ENCODE measurements at regions not wholly inside any gene's neighbourhood (a gene's known extent, or its start where the extent isn't known, plus 50 kb on each side); places are given as distances from the start of the nearest gene placed in this dataset.

DNA sequence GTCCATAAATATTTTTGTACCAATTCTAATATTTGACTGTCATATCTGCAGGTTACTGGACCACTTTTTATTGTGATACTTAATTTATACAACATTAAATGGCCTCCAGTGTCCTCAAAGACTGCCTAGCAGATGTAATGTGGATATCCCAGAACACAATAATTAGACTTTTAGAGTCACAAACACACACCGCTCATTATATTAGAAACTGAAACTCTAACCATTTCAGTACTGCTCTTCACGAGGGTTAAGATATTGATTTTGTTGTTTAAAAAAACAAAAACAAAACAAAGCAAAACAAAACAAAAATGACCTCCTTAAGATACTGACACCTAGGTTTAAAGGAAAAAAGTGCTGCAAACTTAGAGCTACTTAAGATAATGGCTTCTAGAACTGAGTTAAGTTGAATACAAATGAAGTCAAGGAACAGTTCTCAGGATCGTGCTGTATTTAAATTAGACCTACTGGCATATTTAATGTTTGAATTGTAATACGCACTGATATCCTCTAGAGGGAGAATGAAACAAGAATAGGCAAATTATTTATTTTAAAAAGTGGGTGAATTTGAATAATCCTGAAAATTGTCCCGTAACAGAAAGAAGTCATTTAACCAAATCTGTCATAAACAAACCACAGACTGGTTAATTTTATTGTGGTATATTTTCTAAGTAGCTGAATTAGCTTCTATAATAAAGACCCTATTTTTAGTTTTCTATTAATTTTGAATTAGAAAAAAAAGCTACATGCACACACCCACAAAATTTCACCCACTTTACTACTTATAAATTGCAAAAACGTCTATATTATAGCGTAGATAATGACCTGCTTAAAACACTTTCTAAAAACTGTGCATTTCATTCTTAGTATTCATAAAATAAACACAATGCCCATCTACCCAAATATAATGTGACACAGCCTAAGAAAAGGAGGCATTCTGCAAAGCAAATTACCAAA lies 395.2 kb upstream of the DCN start:
- DNase-seq (ENCODE audit: low read depth) = no peak

DNA sequence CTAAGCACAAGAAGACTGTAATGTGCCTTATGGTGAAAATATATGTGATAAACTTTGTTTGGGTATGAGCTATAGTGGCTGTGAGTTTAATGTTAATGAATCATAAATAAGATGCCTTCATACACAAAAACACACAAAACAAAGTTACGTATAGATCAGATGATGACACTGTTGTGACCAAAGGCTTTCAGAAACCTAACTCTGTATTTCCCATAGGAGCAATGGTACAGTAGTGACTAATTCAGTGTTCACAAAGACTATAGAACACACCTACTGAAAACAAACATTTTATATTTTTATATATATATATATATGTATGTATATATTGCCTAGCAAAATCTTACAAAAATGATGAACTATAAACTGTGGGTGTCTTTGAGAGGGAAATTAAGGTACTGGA lies 393.8 kb upstream of the DCN start:
- DNase-seq (ENCODE audit: low read depth) = no peak

DNA sequence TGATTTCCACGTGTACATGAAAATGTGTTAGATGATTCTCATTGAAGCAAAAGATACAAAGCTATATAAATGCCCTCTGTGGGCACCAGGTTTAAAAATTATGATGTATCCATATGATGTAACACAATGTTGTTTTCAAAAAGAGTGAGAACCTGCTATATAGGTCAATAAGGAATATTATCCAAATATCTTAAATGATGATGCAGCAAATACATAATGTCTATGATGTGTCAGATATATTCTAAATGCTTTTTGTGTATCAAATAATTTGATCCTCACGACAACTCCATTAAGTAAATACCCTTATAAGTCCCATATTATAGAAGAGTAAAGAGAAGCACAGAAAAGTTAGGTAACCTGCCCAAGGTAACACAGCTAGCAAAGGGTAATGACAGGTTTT lies 393.0 kb upstream of the DCN start:
- DNase-seq (ENCODE audit: low read depth) = no peak

DNA sequence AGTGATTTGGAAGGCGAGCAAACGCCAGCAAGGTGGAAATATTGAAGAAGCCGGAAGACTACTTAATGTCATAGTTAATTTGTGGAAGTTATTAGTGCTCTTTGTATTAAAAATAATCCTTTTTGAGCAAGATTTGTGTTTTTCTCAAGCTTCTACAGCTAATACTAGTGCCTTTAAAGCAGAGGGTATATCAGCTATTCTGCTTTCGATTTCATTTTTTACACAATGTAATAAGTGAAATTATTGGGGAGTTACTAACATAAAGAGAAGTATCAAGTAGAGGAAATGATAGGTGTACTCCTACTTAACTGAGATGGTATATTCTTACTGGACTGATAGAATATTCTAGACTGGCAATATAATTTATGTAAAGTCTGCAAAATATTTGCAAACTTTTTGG lies 392.4 kb upstream of the DCN start:
- DNase-seq (ENCODE audit: low read depth) = no peak

DNA sequence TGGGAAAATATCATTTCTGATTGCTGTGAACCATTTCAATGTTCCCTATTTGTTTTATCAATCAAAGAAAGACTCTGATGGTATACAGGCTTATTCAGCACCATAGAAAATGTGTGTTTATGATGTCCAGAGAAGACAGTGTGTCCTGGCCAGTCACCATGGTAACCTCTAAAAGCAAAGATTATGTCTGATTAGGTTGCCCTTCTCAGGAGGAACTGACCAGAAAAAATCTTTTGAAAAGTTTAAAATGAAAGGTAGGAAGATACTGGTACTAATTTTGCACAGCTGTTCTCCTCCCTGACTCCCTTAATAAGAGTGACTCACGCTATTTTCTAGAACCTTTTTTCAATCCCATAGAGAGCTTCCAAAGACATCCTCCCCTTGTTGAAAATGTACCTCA lies 391.8 kb upstream of the DCN start:
- DNase-seq (ENCODE audit: low read depth) = no peak

DNA sequence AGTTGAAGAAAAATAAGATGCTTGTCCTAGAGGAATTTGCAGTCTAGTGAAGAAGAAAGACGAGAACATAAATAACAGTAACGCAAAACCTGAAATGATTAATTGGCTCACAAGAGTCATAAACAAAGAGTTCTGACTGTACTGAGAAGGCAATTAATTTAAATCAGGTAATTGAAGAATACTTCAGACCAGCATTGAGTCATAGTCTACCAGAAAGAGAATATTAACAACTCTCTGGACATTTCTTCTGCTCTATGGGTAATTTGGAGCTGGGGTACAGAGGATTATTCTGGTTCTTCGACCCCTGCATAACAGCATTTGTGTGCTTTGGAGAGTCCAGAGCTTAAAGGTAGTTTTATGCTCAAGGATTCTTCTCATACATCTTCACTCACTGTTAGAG lies 390.3 kb upstream of the DCN start:
- no peak for DNase-seq (ENCODE audit: low read depth)

DNA sequence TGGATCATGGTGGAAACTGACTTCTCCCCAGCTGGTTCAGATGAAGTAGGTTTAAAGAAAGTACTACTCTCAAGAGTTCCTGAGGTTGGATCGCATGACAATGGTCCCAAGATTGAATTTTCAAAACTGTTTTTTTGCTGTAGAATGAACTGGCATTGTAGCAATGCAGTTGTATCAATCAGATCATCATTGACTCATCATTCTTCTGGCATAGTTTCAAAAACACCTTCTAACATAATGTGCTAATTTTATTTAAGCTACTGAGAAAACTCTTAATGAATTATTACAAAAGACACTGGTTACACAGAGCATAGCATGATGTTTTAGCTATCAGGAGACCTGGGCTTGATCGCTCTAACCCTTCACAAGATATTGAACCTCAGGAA lies 384.5 kb upstream of the DCN start:
- no peak for DNase-seq (ENCODE audit: low read depth)

DNA sequence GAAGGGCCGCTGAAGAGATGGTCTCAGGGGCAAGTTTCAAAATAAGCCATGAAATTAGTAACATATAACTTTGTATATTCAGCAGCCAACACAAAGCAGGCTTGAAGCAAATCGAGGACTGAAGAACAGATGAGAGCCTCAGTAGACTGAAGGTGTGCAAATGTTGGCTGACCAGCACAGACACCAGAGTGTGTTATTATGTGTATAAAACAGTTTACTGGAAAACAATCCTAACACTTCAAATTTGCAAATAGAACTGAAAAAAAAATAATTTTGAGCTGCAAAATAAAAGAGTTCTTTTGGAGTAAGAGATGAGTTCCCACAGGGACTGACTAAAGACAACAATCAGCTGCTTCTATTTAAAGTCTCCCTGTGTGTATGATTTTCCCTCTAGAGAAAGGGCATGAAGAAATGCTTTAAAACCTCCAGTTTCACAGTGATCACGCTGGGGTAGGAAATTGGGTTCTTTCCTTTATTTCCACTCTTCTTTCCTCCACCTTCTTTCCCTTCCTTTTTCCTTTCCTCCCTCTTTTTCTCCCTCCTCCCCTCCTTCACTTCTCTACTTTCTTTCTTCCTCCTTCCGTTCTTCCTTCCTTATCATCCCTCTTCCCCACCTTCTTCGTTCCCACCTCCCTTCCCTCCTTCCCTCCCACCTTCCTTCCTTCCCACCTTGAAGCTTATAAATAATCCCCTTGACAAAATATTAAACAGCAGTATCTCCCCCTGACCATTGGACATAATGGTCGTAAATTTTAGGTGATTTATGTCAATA lies 383.9 kb upstream of the DCN start:
- no peak for DNase-seq (ENCODE audit: low read depth)

DNA sequence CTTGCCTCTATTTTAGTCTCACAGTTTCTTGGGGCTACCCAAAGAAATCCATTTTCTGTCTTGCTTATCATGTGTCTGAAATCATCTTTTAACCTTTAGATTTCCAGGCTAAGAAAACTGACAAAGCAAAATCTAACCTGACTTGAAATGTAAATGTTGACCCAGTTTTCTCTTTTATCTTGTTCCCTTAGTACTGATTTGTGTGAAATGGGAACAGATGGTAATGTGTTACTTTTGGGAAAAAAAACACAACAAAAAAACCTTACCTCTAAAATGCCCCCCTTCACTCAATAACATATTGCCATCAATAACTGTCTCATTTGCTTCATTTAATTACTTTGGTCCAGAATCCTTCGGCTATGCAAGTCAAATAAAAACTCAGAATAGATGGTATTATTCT lies 383.2 kb upstream of the DCN start:
- no peak for DNase-seq (ENCODE audit: low read depth)

DNA sequence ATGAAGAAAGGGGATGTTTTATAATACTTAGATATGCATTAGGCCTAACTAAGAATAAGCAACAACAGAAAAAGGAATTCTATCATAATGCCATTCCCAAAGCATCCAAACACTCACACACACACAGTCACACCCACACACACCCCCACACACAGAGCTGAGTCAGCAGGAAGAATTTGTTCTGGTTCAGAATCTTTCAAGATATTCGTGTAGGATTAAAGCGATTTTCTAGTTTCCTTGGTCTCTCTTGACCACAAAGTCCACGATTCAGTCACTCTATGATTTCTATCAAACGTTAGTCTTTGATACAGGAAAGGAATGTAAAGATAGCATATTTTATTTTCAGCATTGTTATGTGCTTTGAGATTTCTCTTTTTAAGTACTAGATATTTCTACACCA lies 382.6 kb upstream of the DCN start:
- DNase-seq (ENCODE audit: low read depth) = no peak

DNA sequence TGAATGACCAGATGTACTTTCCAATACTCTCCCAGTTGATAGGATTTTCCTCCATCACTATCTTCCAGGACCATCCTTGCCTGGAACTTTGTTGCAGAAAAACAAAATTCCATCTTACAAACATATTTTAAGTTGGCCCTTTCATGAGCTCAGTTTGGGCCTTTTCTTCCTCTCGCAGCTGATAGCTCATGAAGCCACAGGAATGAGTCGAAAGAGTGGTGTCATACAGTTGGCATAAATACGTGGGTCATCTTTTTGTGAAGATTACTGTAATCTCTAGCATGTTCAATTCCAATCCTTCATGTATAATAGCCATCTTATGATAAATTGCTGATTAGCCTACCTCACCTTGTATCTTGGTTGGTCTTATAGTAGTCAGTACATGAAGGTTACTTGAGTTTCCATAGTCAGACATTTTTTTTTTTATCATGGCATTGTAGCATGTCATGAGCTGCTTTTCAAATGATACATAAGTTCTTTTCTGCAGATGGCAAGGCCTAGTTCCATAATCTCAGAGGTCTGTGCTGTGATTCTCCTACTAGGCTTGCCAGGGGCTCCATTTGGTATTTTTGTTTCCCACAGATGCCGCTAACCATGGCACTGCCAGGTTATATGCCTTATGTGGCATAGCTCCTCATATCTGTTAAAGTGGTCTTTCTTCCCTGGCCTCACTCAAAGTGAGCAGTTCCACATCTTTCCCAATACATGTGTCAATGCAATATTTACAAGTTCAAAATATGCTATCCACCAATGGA lies 380.6 kb upstream of the DCN start:
- no peak for DNase-seq (ENCODE audit: low read depth)

DNA sequence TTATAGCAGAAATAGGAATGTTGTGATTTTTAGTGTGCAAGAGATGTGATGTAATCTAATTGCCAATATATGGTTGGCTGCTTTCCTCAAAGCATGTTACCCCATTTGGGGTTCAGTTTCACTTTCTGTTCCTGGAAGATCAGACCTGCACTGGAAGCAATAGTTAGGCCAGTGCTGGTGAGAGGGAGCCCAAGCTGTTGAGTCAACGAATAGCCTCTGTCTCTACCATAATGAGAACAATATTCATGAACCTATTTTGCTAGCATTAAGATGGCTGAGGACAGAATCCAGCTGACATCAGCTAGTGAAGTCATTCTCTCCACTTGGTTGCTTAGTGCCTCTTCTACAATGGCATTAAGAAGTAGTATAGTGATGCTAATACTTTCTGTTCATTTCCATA lies 379.9 kb upstream of the DCN start:
- no peak for DNase-seq (ENCODE audit: low read depth)

DNA sequence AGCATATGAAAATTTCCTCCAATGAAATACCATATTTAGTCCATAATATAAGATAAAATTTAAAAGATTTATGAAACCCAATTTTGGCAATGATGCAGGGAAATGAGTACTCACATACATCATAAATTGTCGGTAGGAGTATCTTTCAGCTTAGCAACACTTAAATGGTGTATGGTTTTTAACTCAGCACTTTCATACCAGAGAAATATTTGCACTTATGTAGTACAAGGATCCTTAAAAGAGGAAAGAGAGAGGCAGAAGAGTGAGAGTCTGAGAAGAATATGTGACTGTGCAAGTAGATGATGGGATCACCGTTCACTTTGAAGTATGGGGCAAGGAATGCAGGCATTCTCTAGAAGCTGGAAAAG lies 379.3 kb upstream of the DCN start:
- no peak for DNase-seq (ENCODE audit: low read depth)

DNA sequence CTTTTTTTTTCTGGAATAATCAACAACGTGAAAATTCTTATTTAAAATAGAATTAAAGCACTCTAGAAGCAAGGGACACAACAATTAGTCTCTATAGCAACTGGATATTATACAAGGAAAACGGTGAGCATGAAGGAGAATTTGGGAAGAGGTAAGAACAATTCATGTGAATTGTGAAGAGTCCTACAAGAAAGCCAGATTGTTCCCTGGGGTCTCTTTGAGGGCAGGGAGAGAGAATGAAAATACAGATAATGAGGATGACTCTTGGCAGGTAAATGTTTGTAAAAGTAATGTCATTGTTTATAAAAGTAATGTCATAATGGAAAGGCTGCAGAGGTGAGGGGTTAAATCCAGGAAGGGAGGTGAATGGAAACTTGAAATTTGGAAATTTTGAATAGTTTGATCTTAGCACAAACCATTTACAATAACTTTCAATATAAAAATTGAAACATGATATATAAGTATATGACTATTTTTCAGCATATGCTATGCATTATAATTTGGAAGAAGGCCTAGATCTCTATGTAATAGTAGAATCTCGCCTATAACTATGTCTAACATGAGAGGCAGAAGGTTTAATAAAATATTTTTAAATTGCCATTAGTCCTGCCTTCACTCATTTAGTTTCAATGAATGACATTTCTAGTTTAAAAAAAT lies 378.8 kb upstream of the DCN start:
- no peak for DNase-seq (ENCODE audit: low read depth)

DNA sequence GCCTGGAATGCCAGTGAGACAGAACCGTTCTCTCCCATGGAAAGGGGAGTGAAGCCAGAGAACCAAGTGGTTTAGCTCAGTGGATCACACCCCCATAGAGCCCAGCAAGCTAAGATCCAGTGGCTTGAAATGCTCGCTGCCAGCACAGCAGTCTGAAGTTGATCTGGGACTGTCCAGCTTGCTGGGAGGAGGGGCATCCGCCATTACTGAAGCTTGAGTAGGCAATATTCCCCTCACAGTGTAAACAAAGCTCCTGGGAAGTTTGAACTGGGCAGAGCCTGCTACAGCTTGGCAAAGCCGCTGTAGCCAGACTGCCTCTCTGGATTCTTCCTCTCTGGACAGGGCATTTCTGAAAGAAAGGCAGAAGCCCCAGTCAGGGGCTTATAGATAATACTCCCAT lies 374.3 kb upstream of the DCN start:
- no peak for DNase-seq (ENCODE audit: low read depth)

DNA sequence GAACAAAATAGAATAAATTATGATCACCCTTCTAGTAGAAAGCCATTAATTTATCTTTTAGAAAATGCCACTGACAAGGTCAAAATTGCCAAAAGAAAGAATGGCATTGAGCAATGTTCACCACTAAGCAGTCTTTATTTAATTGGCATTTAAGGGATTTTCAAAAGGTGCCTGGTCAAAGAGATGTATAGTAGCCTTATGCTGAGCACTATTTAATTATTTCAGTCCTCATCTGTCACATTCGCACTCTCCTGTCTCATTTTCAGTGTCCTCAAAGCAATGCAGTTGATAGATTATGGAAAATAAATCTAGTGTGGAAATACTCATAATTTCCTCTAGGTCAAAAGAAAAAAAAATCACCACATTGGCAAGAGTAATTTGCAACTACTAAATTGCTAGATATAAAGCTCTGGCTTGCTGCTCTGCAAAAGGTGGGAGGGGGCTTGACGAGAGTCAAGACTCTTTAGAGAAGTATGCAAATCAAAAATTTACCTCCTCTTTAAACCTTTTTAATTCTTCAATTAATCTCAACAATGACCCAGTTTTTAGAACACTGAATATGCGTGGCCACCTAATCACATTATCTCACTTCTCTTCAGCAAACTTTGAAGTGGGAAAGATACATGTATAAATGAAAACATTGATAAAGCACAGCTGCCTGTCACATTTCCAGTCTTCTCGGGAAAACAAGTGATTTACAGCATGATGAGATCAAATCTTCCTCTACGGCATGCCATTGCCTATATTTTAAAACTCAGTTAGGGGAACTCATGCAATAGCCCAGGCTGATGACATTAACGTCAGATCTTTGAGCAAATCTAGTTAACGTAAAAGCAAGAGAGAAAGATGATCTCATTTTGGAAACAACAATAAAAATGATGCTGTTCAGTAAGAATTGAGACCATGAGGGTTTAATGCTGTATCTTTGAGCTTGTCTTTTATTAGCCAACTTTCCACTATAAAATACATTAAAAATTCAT lies 373.1 kb upstream of the DCN start:
- no peak for DNase-seq (ENCODE audit: low read depth)

DNA sequence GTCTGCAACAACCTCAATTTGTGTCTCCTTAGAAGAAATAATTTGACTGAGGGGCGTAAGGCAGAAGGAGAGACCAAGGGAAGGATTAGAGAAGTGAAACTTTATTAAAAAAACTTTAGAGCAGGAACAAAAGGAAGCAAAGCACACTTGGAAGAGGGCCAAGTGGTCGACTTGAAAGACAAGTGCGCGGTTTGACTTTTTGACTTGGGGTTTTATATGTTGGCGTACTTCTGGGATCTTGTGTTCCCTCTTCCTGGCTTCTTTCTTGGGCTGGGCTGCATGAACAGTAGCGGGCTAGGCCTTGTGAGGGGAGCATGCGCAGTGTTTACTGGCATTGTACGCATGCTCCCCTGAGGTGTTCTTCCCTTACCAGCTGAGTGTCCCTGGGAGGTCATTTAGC lies 369.3 kb upstream of the DCN start:
- DNase-seq (ENCODE audit: low read depth) = no peak

DNA sequence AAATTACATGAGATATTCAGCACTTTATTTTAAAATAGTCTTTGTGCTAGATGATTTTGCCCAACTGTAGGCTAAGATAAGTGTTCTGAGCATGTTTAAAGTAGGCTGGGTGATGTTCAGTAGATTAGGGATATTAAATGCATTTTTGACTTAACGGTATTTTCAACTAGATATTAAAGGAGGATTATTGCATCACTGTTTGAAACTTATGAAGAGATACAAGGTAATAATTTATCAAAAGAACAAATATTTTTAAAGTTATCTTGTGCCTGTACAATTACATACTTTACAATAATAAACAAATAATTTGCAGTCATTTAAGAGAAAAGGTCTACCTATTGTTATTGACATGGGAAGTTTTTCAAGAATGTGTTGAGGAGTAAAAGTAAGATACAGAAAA lies 368.6 kb upstream of the DCN start:
- no peak for DNase-seq (ENCODE audit: low read depth)

DNA sequence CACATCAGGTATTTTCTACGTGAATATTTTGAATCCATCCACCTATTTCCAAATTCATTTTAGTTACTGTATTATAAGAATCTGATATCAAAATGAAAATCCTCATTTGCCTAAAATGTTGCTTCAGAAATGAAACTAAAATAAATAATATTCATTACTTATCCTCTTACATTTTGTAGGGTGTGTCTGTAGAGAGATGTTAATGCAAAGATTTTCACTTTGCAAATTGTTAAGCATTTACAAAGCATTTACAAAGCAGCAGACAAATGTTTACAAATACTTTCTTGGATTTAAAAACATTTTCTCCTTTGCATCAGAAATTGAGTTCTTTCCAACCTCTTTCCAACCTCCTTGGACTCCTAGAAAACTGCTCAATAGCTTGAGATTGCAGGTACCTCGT lies 360.0 kb upstream of the DCN start:
- no peak for DNase-seq (ENCODE audit: low read depth)

DNA sequence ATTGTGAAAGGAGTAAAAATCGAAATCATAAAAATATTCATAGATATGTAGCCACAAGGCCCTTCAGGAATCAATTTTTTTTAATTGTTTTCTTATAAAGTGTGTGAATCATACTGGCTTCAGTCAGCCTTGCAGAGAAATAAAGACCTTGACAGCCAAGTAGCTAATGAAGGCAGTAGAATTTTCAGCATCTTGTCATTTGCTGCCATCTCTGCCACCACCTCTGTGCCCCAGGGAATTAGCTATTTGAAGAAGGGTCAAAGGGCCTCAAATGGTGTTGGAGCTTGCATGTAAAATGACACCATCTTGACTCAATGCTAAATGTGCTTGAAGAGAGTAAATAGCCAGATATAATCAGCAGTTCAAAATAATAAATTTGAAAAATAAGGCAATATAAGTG lies 359.4 kb upstream of the DCN start:
- no peak for DNase-seq (ENCODE audit: low read depth)

DNA sequence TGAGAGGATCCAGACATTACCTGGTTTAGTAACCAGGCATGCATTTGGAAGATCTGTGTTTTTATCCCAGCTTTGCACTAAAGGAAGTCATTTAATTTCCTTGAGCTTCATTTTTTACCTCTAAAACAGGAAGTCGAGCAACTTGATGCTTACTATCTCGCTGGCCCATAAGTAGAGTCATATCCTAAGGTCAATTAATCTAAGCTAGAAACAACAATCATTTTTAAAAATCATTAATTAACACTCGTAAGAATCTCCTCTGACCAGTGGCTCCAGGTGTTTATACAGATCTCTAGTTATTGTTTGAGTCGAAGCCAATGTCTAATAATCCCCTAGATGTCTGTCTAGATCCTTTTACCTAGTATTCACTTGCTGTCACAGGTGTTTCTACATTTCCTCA lies 355.8 kb upstream of the DCN start:
- no peak for DNase-seq (ENCODE audit: low read depth)

Measured in activated T-helper 1 cell treated with Interleukin-2 at 50 U/mL for 16 hours (primary cell).